Hepatocyte (in vitro differentiated cells): ENCODE measurements at regions not wholly inside any gene's neighbourhood (a gene's known extent, or its start where the extent isn't known, plus 50 kb on each side); places are given as distances from the start of the nearest gene placed in this dataset.

Experiments used
- CTCF ChIP-seq: fragments of 200-600 bp; sonication (generic); IDR thresholded peaks from 2 replicates; pipeline ENCODE4 v1.5.1; 2016; ENCODE audit warnings: antibody characterized with exemption, mild to moderate bottlenecking; ENCODE audit not compliant: poor library complexity
- EZH2 ChIP-seq: fragments of 200-600 bp; sonication (generic); IDR thresholded peaks from 2 replicates; pipeline ENCODE4 v1.6.1; 2016; ENCODE audit warnings: antibody characterized with exemption, mild to moderate bottlenecking, borderline replicate concordance
- EZH2phosphoT487 ChIP-seq: fragments of 200-600 bp; sonication (generic); IDR thresholded peaks from one replicate; pipeline ENCODE4 v1.6.1; 2018; ENCODE audit warnings: antibody characterized with exemption, mild to moderate bottlenecking, low read depth, moderate library complexity; ENCODE audit not compliant: unreplicated experiment, severe bottlenecking

GRCh38 chr11:87659807-87660206 is 515.4 kb downstream of the RAB38 start:
- TF ChIP-seq EZH2 = no peak
- TF ChIP-seq CTCF = no peak
- TF ChIP-seq EZH2phosphoT487 = no peak
